ENCODE measurements at regions not wholly inside any gene's neighbourhood (a gene's known extent, or its start where the extent isn't known, plus 50 kb on each side); places are given as distances from the start of the nearest gene placed in this dataset.

- no TSS peak for BruUV-seq (replicated peaks)
- intact Hi-C loops (cut with micrococcal nuclease), result no loop called here
- RAD21 ChIA-PET (ENCODE audit: low non-redundant PET in 1 of 2, low total read pairs in 2 of 2, uncharacterized antibody in 2 of 2, unreplicated experiment in 2 of 2), result no interaction called here
These were observed 343.5 kb upstream of the MANEA start for GRCh38 chr6:95233879-95234278.

More at GRCh38 chr6:95233879-95234278, 343.5 kb upstream of the MANEA start:
- no peak overlapping the region for H3K27ac ChIP-seq (ENCODE audit: low read depth, low read length)
- H3K36me3 ChIP-seq (ENCODE audit: control insufficient read depth in 1 of 2, insufficient read depth in 2 of 2, low read length in 2 of 2), result no peaks in the 10 kb centered on the region
- POLR2A ChIA-PET, result no interaction called here
- TF ChIP-seq EZH2phosphoT487 (IDR thresholded peaks at IDR 0.05; ENCODE audit: borderline replicate concordance) (no peak), POLR2A (IDR thresholded peaks at IDR 0.05; ENCODE audit: borderline replicate concordance, extremely low read depth, insufficient read depth, insufficient read length) (no peak), MAX (IDR thresholded peaks at IDR 0.05) (no peak), TCF7L2 (IDR thresholded peaks at IDR 0.05; ENCODE audit: borderline replicate concordance, extremely low read depth, insufficient read depth, insufficient read length) (no peak), ZBTB33 (IDR thresholded peaks at IDR 0.05; ENCODE audit: extremely low read depth, insufficient replicate concordance, low read length) (no peak), EZH2 (IDR thresholded peaks at IDR 0.05) (no peak), JUND (IDR thresholded peaks at IDR 0.05) (no peak), EGR1 (IDR thresholded peaks at IDR 0.05; ENCODE audit: low read depth) (no peak), ELF1 (IDR thresholded peaks at IDR 0.05; ENCODE audit: borderline replicate concordance, low read depth) (no peak), SRF (IDR thresholded peaks at IDR 0.05; ENCODE audit: low read depth) (no peak), ZNF274 (IDR thresholded peaks at IDR 0.05; ENCODE audit: low read depth, low read length) (no peak), YY1 (IDR thresholded peaks at IDR 0.05; ENCODE audit: extremely low read depth, insufficient replicate concordance, low read depth, low read length) (no peak), REST (IDR thresholded peaks at IDR 0.05; ENCODE audit: low read depth) (no peak), POLR2AphosphoS5 (IDR thresholded peaks at IDR 0.05; ENCODE audit: low read depth, low read length) (no peak), CTCF (IDR thresholded peaks at IDR 0.05 in 2 of 3, conservative IDR thresholded peaks at IDR 0.05 in 1 of 3; ENCODE audit: borderline replicate concordance in 1 of 3, insufficient read depth in 1 of 3, low read depth in 2 of 3, low read length in 2 of 3) (no peak), CBX3 (IDR thresholded peaks at IDR 0.05; ENCODE audit: low read depth) (no peak), RAD21 (IDR thresholded peaks at IDR 0.05; ENCODE audit: low read depth) (no peak), CEBPB (IDR thresholded peaks at IDR 0.05; ENCODE audit: low read depth) (no peak), ATF3 (IDR thresholded peaks at IDR 0.05) (no peak)
- H3K9me2 ChIP-seq (ENCODE audit: insufficient read depth), result no peaks in the 10 kb centered on the region
- H3K27me3 ChIP-seq (ENCODE audit: insufficient read depth, low read length), result no peaks in the 10 kb centered on the region
- no peak for ATAC-seq
- DNase-seq (ENCODE audit: low read depth, low spot score), result no peak
- no peaks in the 10 kb centered on the region for H3K9me3 ChIP-seq (ENCODE audit: control insufficient read depth in 1 of 2, insufficient read depth in 1 of 2, low read depth in 1 of 2, low read length in 2 of 2)
- no peak overlapping the region for H2AFZ ChIP-seq (ENCODE audit: low read depth, low read length, poor library complexity, severe bottlenecking)
- no peak overlapping the region for H3K9ac ChIP-seq (ENCODE audit: low read length)
- H3K4me1 ChIP-seq (ENCODE audit: control insufficient read depth in 1 of 2, insufficient read depth in 2 of 2, low read length in 2 of 2), result no peaks in the 10 kb centered on the region
- CTCF ChIA-PET, result no interaction called here
- H3K4me3 ChIP-seq (replicated peaks in 1 of 2; ENCODE audit: low read depth in 1 of 2, low read length in 2 of 2), result no peak overlapping the region
- H3K4me2 ChIP-seq (ENCODE audit: low read length), result no peak overlapping the region
- no peaks in the 10 kb centered on the region for H4K20me1 ChIP-seq (ENCODE audit: insufficient read depth)
- H3K79me2 ChIP-seq (ENCODE audit: insufficient read depth, low read length), result no peaks in the 10 kb centered on the region
